Prostate gland (tissue), 2 donors: ENCODE measurements at regions not wholly inside any gene's neighbourhood (a gene's known extent, or its start where the extent isn't known, plus 50 kb on each side); places are given as distances from the start of the nearest gene placed in this dataset.

Experiments used
- DNase-seq: peaks from one replicate; pipeline ENCODE4 v3.0.0-alpha.2; 2019; ENCODE audit warnings: low spot score
- H3K27ac ChIP-seq, 2 donors: fragments of 200-600 bp; sonication (generic); 2 replicates each; pipeline ENCODE4 v1.5.1; 2017 to 2019
- H3K27me3 ChIP-seq: fragments of 200-600 bp; sonication (generic); replicated peaks from 2 replicates; pipeline ENCODE4 v1.5.1; 2019; ENCODE audit not compliant: insufficient read depth
- H3K36me3 ChIP-seq, 2 donors: fragments of 200-600 bp; sonication (generic); 1 replicate in 1 of 2; 2 replicates in 1 of 2; pipeline versions ENCODE4 v1.5.1 to v1.8.1; 2017 to 2019
- H3K4me1 ChIP-seq: fragments of 200-600 bp; sonication (generic); replicated peaks from 2 replicates; pipeline ENCODE4 v1.5.1; 2019
- H3K4me3 ChIP-seq, 2 donors: fragments of 200-600 bp; sonication (generic); 2 replicates each; pipeline ENCODE4 v1.5.1; 2017 to 2019
- H3K9me3 ChIP-seq: fragments of 200-600 bp; sonication (generic); 2 replicates; pipeline ENCODE4 v1.5.1; 2017
- POLR2A ChIP-seq: fragments of 450-650 bp; IDR thresholded peaks from one replicate; pipeline ENCODE4 v1.6.1; 2016; ENCODE audit warnings: antibody characterized with exemption, mild to moderate bottlenecking
- POLR2AphosphoS5 ChIP-seq: sonication (generic); formaldehyde crosslinking; IDR thresholded peaks from one replicate; pipeline ENCODE4 v1.6.1; 2017; ENCODE audit warnings: antibody characterized with exemption
- WGBS: methylation state at CpG from one replicate; pipeline ENCODE4 v1.1.5; 2018; 5-methylcytosine and 5-hydroxymethylcytosine counted together
- intact Hi-C: fragments of 100-400 bp; cut with DNase I; formaldehyde crosslinking; loops from one replicate; pipeline ENCODE4 v1.14.2; 2022
- TF ChIP-seq, protein P1 (sequence below), 4 experiments: fragments of 200-600 bp in 2 of 4; fragments of 450-650 bp in 2 of 4; sonication (generic) in 2 of 4; IDR thresholded peaks; 1 replicate in 3 of 4; 2 replicates in 1 of 4; pipeline ENCODE4 v1.5.1; 2016 to 2019; ENCODE audit warnings: antibody characterized with exemption in 4 of 4, mild to moderate bottlenecking in 2 of 4, moderate library complexity in 2 of 4

DNA sequence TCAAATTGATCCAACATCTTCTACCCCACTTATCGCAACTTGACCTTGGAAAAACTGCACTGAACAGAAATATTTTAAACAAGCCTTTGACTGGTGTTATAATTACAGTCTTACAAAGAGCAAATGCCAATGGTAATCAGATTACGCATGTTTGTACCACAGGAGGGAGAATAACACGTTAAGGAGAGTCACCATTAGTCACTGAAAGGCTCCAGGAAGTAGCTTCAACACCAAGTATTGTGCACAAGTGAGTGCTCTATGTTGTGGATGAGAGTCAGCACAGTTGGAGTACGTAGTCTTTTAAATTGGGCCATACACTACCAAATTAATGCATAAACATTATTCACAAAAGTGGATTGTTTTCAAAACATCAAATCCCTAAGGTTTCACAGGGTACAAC lies 1081.5 kb upstream of the TENM3 start:
- intact Hi-C loops = no loop called here
- Histone ChIP-seq H3K4me3 (no peak overlapping the region), H3K27me3 (no peaks in the 10 kb centered on the region), H3K9me3 (no peaks in the 10 kb centered on the region), H3K27ac (no peak overlapping the region), H3K36me3 (no peaks in the 10 kb centered on the region), H3K4me1 (no peaks in the 10 kb centered on the region)
- DNase-seq = no peak
- 45% methylated on average over 4 of the region's 4 CpGs for WGBS
- TF ChIP-seq POLR2A (no peak), POLR2AphosphoS5 (no peak)
- TF ChIP-seq, protein P1, sequence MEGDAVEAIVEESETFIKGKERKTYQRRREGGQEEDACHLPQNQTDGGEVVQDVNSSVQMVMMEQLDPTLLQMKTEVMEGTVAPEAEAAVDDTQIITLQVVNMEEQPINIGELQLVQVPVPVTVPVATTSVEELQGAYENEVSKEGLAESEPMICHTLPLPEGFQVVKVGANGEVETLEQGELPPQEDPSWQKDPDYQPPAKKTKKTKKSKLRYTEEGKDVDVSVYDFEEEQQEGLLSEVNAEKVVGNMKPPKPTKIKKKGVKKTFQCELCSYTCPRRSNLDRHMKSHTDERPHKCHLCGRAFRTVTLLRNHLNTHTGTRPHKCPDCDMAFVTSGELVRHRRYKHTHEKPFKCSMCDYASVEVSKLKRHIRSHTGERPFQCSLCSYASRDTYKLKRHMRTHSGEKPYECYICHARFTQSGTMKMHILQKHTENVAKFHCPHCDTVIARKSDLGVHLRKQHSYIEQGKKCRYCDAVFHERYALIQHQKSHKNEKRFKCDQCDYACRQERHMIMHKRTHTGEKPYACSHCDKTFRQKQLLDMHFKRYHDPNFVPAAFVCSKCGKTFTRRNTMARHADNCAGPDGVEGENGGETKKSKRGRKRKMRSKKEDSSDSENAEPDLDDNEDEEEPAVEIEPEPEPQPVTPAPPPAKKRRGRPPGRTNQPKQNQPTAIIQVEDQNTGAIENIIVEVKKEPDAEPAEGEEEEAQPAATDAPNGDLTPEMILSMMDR (IDR thresholded peaks at IDR 0.05) = no peak

- Histone ChIP-seq H3K27me3 (no peaks in the 10 kb centered on the region), H3K9me3 (no peaks in the 10 kb centered on the region), H3K4me1 (no peaks in the 10 kb centered on the region), H3K4me3 (no peak overlapping the region), H3K27ac (no peak overlapping the region), H3K36me3 (no peaks in the 10 kb centered on the region)
- intact Hi-C loops = no loop called here
- TF ChIP-seq, protein P1 (IDR thresholded peaks at IDR 0.05) = no peak
- no peak for TF ChIP-seq POLR2A
- no peak for TF ChIP-seq POLR2AphosphoS5
- DNase-seq = no peak
- 75% methylated on average over 2 of the region's 2 CpGs for WGBS
These were observed 1080.9 kb upstream of the TENM3 start for GRCh38 chr4:181162266-181162665.

DNA sequence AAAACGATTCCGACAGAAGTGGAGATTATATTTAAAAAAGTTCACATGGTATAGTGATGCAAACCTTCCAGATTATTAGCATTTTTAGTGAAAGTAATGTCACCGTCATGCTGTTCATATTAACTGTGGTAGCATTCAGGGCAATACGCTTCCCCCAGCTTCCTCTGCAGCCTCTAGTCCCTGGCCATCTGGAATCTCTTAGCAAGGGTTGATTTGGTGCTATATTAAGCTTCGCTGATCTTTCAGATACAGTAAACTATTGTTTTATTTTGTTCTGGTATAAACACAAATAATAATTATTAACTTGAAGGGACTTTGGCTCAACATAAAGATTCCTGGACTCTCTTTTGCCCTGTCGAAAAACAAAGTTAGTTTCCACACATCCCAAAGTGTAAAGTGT lies 1080.5 kb upstream of the TENM3 start:
- 71% methylated on average over 6 of the region's 6 CpGs for WGBS
- Histone ChIP-seq H3K9me3 (no peaks in the 10 kb centered on the region), H3K27me3 (no peaks in the 10 kb centered on the region), H3K27ac (no peak overlapping the region), H3K4me3 (no peak overlapping the region), H3K36me3 (no peaks in the 10 kb centered on the region), H3K4me1 (no peaks in the 10 kb centered on the region)
- no peak for TF ChIP-seq POLR2A
- no peak for TF ChIP-seq POLR2AphosphoS5
- TF ChIP-seq, protein P1 (IDR thresholded peaks at IDR 0.05) = no peak
- intact Hi-C loops = no loop called here
- DNase-seq = no peak

GRCh38 chr4:181166742-181167399 lies 1076.3 kb upstream of the TENM3 start:
- no peaks in the 10 kb centered on the region for H3K9me3 ChIP-seq
- no peak overlapping the region for H3K27ac ChIP-seq
- no peak overlapping the region for H3K4me3 ChIP-seq
- TF ChIP-seq POLR2A = no peak
- WGBS = 44% methylated on average over 6 of the region's 6 CpGs
- intact Hi-C loops = no loop called here
- peaks cover 4% of the 10 kb centered on the region for H3K27me3 ChIP-seq
- H3K4me1 ChIP-seq = no peaks in the 10 kb centered on the region
- DNase-seq = no peak
- no peaks in the 10 kb centered on the region for H3K36me3 ChIP-seq

DNA sequence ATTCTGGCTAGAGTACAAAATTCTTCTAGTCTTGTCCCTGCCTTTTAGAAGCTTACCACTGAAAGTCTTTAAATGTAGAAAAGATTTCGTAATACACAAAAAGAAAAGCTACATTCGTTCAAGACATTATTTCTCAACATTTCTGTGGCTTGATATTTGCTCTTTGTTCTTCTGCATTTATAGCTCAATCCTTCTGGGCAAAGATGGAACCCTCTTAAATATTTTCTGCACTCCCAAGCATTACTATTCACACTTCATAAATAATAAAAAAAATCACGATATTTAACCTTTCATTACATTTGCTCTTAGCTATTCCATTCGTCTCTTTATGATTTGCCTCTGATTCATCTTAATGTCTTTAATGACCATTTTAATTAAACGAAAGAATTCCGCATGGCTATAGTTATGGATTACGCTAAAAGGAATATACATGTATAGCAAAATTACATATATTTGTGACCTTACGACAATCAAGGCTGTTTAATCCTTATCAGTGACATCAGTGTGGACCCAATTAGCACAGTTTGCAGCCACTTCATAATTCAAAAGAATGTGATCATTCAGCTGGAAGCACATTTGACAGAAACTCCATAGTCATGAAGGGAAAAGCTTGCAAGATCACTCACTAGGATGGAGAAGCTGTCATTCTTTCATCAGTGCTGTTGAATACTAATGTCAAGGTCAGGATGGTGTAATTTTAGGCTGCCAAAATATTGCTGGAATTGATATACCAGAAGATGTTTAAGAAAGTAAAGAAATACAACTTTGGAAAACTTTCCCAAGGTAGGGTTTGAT lies 1075.0 kb upstream of the TENM3 start:
- DNase-seq = no peak
- TF ChIP-seq POLR2AphosphoS5 (no peak), POLR2A (no peak)
- TF ChIP-seq, protein P1 (IDR thresholded peaks at IDR 0.05) = no peak
- 78% methylated on average over 8 of the region's 8 CpGs for WGBS
- Histone ChIP-seq H3K9me3 (no peaks in the 10 kb centered on the region), H3K4me3 (no peak overlapping the region), H3K27ac (no peak overlapping the region), H3K36me3 (no peaks in the 10 kb centered on the region), H3K27me3 (peaks cover 4% of the 10 kb centered on the region), H3K4me1 (no peaks in the 10 kb centered on the region)
- intact Hi-C loops = no loop called here
